Nephron progenitor cell (in vitro differentiated cells): ENCODE measurements at regions not wholly inside any gene's neighbourhood (a gene's known extent, or its start where the extent isn't known, plus 50 kb on each side); places are given as distances from the start of the nearest gene placed in this dataset.

Experiments used
- DNase-seq: peaks from one replicate; pipeline ENCODE4 v3.0.0; 2021
- H3K27ac Mint-ChIP-seq: 2 replicates; pipeline ENCODE4 v1.8.0; 2021; ENCODE audit warnings: mild to moderate bottlenecking, moderate library complexity, mixed read lengths
- H3K27me3 Mint-ChIP-seq: 2 replicates; pipeline ENCODE4 v1.8.0; 2021; ENCODE audit warnings: mild to moderate bottlenecking, low read depth, mixed read lengths; ENCODE audit not compliant: poor library complexity
- H3K36me3 Mint-ChIP-seq: 2 replicates; pipeline ENCODE4 v1.8.0; 2021; ENCODE audit warnings: low read depth, mixed read lengths
- H3K4me1 Mint-ChIP-seq: 2 replicates; pipeline ENCODE4 v1.8.0; 2021; ENCODE audit warnings: mixed read lengths
- H3K4me3 Mint-ChIP-seq: 2 replicates; pipeline ENCODE4 v1.8.0; 2021; ENCODE audit warnings: mild to moderate bottlenecking, moderate library complexity, mixed read lengths
- H3K9me3 Mint-ChIP-seq: 2 replicates; pipeline ENCODE4 v1.8.0; 2021; ENCODE audit warnings: mild to moderate bottlenecking, moderate library complexity, mixed read lengths
- TF ChIP-seq, protein P1 (sequence below): fragments of 200-600 bp; sonication (generic); IDR thresholded peaks from 2 replicates; pipeline ENCODE4 v1.5.0; 2021; ENCODE audit warnings: antibody characterized with exemption

DNA sequence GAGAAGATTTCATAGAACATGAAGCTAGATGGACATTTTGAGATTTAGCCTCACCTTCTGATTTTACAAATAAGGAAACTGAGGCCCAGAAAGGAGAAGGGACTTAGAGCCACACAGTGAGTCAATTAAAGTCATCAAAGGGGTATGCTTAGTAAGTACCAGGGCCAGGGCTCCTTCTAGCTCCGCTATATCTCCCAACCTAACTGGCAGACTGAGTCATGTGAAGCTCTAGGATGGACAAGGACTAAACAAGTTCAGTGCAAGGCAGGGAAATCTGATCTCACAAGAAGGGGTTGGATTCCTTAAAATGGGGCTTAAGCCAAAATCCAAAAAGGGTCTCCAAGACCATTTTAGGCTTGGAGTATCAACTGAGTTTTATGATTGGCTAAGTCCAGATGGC lies 215.8 kb downstream of the PHLDA1 start:
- peaks cover 77% of the 10 kb centered on the region for H3K4me1 Mint-ChIP-seq
- TF ChIP-seq, protein P1, sequence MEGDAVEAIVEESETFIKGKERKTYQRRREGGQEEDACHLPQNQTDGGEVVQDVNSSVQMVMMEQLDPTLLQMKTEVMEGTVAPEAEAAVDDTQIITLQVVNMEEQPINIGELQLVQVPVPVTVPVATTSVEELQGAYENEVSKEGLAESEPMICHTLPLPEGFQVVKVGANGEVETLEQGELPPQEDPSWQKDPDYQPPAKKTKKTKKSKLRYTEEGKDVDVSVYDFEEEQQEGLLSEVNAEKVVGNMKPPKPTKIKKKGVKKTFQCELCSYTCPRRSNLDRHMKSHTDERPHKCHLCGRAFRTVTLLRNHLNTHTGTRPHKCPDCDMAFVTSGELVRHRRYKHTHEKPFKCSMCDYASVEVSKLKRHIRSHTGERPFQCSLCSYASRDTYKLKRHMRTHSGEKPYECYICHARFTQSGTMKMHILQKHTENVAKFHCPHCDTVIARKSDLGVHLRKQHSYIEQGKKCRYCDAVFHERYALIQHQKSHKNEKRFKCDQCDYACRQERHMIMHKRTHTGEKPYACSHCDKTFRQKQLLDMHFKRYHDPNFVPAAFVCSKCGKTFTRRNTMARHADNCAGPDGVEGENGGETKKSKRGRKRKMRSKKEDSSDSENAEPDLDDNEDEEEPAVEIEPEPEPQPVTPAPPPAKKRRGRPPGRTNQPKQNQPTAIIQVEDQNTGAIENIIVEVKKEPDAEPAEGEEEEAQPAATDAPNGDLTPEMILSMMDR = no peak

DNA sequence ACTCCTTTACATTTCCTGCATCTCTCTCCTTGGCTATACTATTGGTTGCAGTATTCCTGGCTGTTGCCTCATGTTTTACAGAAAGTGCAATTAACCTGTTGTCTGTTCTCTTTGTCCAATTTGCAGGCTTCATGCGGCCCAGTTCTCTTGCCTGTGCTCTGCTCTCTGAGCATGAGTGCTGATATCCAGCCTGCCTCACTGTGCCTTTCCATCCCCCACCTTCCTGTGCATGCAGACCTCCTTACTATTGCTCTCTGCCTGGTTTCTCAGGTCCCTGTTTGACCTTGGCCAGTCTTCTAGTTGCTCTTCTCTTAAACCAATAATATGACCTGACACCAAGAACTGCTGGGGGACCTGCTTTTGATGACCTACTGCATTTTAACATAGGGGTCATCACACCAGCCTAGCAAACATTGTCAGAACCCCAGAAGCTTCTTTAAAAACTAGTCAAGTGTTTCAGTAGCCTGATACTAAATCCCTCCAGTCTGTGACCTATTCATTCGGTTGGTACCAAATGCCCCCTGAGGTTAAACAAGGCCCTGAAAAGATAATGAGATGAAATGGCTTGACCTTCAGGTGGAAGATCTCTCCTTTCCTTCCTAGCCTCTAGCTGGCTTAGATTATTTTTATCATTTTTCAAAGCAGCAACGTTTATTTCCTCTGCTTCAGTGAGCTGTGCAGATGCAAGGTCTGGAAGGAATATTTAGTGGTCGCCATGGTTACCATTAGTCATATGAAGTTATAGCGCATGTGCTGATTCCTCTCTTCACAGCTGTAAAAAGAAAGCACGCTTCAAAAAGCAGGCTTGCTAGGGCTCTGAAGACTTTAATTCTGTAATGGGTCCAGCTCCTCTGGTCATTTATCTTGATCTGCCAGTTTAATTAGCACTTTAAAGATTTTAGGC lies 216.5 kb downstream of the PHLDA1 start:
- Mint-ChIP-seq H3K27me3 (peaks cover 3% of the 10 kb centered on the region), H3K4me1 (peaks cover 77% of the 10 kb centered on the region), H3K4me3 (no peak overlapping the region), H3K36me3 (no peaks in the 10 kb centered on the region), H3K9me3 (no peaks in the 10 kb centered on the region), H3K27ac (peak overlapping the region; percentile 92)
- TF ChIP-seq, protein P1 = no peak
- no peak for DNase-seq

More for the DNA sequence above, 215.8 kb downstream of the PHLDA1 start:
- Mint-ChIP-seq H3K27me3 (peaks cover 3% of the 10 kb centered on the region), H3K9me3 (no peaks in the 10 kb centered on the region), H3K36me3 (no peaks in the 10 kb centered on the region), H3K27ac (no peak overlapping the region), H3K4me3 (no peak overlapping the region)
- no peak for DNase-seq

DNA sequence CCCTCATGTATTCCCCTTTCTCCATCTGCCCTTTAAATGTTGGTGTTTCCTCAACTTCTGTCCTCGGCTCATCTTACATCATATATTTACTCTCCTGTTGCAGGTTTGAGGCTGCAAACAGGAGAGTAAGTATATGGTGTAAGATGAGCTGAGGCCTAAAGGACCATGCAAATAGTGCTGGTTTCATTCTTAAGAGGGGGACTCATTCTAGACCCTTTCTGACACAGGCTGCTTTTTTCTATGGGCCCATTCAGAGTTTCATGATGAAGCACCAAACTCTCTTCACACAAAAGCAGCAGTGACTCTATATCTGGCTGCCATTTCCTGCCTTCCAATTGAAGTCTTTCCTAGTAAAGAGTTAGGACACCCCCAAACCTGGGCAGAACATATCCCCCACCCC lies 218.5 kb downstream of the PHLDA1 start:
- DNase-seq = no peak
- H3K27me3 Mint-ChIP-seq = peaks cover 3% of the 10 kb centered on the region
- peaks cover 13% of the 10 kb centered on the region for H3K36me3 Mint-ChIP-seq
- H3K4me1 Mint-ChIP-seq = peaks cover 76% of the 10 kb centered on the region
- peak overlapping the region; percentile 14 for H3K27ac Mint-ChIP-seq
- H3K9me3 Mint-ChIP-seq = peaks cover 15% of the 10 kb centered on the region
- peak overlapping the region; percentile 22 for H3K4me3 Mint-ChIP-seq
- TF ChIP-seq, protein P1 = no peak

DNA sequence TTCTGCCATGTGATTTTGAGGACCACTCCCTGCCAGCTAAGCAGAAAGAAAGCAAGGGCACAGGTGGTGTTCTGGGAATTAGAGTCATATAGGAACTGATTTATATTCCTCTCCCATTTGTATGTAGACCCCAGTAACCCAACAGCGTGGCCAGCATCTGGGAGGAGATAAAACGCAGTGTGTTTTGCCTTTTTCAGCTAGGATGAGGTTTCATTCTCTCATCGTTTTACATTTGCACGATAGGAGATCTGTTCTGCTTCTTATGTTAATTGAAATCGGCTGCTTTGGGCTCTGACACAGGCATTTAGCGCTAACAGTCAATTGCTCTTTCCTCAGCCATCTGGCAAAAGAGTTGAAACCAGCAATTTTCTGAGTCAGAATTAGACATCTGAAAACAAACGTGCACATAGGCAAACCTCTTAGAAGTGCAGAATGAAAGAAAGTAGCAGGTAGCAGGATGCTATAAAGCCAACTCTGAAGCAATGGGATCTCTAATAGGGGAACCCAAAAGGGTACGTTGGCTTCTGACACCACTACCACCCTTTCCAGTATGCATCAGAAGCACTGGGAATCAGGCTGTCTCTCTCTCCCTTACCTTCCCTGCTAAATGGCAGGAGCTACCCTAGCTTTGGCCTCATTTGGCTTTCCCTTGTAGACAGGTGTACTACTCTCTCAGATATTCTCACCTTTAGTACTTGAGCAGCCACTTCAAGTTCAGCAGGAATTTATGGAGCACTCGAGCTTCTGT lies 219.1 kb downstream of the PHLDA1 start:
- peaks cover 18% of the 10 kb centered on the region for H3K36me3 Mint-ChIP-seq
- TF ChIP-seq, protein P1 = no peak
- peak overlapping the region; percentile 48 for H3K4me3 Mint-ChIP-seq
- H3K27me3 Mint-ChIP-seq = peaks cover 3% of the 10 kb centered on the region
- peaks cover 22% of the 10 kb centered on the region for H3K9me3 Mint-ChIP-seq
- peaks cover 75% of the 10 kb centered on the region for H3K4me1 Mint-ChIP-seq
- peak overlapping the region; percentile 24 for H3K27ac Mint-ChIP-seq
- DNase-seq = no peak

DNA sequence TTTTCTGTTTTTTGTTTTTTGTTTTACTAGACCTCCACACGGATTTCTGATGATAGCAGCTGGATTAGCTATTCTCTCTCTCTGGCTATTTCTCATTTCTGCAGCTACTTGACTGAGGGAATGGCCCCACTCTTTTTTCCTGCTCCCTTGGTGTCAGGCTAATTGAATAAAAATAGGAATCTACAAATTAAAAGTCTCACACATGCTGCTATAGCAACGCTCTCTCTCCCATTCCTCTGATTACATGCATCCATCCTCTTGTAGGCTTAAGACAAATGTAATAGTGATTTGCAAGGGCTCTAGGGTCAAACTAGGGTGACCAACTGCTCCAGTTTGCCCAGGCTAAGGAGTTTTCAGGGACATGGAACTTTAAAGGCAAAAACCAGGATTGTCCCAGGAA lies 221.8 kb downstream of the PHLDA1 start:
- Mint-ChIP-seq H3K27me3 (peaks cover under 1% of the 10 kb centered on the region), H3K9me3 (peaks cover 31% of the 10 kb centered on the region), H3K4me3 (no peak overlapping the region), H3K36me3 (peaks cover 27% of the 10 kb centered on the region), H3K4me1 (peaks cover 53% of the 10 kb centered on the region), H3K27ac (peak overlapping the region; percentile 11)
- DNase-seq = no peak
- TF ChIP-seq, protein P1 = no peak
